HG02884 (cell line): ENCODE measurements at regions not wholly inside any gene's neighbourhood (a gene's known extent, or its start where the extent isn't known, plus 50 kb on each side); places are given as distances from the start of the nearest gene placed in this dataset.

ENCODE experiments used
- ATAC-seq: cut with Tn5 transposase; IDR thresholded peaks from one replicate; pipeline ENCODE4 v1.9.1; 2021; ENCODE audit warnings: mild to moderate bottlenecking, moderate library complexity; ENCODE audit not compliant: unreplicated experiment

GRCh38 chr10:78382047-78382446 lies 348.4 kb downstream of the RPS24 start:
- no peak for ATAC-seq

- no peak for ATAC-seq
Observed at GRCh38 chr10:78382772-78383171, 349.1 kb downstream of the RPS24 start.

DNA sequence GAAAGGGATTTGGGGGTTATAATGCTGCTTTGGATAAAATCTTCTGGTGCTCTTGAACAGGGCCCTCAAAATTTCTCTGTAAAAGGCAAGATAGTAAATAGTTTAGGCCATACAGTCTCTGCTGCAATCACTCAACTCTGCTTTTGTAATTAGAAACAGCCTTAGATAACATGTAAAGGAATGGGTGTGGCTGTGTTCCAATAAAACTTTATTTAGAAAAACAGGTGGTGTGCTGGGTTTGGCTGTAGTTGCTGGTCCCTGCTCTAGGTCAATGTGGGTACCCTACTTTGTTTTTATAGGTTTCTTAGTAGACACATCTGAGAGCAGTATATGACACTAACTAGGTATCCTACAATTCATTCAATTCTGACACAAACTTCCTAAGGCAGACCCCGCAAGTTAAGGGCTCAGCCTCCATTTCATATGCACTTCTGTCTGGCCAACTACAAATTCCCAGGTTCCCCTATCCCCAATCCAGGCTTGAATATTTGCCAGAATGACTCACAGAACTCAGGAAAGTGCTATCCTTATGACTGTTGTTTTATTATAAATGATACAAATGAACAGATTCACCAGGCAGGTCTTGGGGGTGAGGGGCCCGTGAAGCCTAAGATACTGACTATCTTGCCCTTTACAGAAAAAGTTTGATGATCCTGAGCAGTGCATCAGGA lies 349.9 kb downstream of the RPS24 start:
- no peak for ATAC-seq

GRCh38 chr10:78384049-78384431 lies 350.4 kb downstream of the RPS24 start:
- no peak for ATAC-seq

DNA sequence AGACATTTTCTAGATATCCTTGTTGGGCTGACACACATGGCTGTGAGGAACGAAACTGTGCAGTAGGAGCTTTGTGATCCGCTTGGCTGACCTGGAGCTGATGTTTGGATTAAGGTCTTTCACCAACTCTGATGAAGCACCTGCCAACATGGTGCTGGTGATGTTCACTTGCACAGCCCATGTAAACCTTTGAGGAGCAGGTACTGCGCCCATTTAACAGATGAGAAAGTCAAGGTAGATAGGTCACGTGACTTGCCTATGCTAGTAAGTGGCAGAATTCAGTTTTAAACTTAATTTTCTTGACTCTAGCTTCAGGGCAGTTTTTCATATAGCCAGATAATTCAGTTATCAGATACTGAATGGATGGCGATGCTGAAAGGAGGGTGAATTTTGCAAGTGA lies 351.9 kb downstream of the RPS24 start:
- ATAC-seq: no peak

DNA sequence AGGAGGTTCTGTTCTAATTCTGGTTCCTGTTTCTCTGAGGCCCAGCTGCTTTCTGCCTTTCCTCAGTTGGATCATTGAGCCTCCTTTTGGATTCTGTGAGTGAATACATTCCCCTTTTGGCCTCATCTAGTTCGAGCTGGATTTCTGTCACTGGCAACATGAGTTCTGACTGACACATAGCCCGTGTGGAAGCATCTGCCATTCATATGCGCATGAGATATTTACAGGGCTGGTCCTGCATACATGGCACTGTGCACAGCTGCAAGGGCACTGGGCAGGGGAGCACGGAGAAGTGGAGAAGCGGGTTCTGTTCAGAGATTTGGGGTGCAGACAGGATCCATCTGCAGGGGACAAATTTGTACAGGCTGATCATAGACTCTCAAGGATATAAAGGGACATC lies 352.8 kb downstream of the RPS24 start:
- no peak for ATAC-seq

DNA sequence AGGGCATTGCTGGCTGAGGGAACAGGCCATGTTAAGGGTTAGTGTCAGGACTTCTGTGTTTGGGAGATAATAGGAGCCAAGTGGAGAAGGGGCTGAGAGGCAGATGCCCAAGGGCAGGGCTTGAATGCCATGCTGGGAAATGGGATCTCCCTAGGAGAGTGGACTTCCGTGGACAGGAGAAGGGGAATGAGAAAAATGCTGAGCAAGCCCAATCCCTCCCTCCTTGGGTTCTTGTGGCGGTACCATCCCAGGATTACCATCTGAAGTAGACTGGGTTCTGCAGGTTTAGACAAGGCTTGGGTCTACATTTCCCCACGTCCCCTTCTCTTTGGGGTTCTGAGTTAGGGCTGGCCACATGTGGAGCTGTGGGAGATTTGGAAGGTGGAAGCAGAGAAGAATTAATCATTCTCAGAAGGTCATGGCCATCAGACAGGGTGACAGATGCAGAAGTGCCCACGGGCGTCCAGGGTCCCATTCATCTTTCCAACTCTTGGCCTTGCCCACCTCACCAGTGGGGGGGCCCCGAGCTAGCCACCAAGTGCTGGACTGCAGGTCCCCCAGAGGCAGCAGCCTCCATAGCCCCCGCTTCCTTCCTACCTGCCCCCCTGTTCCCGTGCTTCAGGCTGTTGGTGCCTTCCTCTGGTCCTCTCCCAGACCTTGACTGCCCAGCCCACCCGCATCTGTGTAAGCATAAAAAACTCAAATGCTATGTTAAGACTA lies 354.8 kb downstream of the RPS24 start:
- no peak for ATAC-seq

GRCh38 chr10:78389419-78389818 lies 355.8 kb downstream of the RPS24 start:
- no peak for ATAC-seq

GRCh38 chr10:78390051-78390450 lies 356.4 kb downstream of the RPS24 start:
- no peak for ATAC-seq

GRCh38 chr10:78390817-78391216 lies 357.2 kb downstream of the RPS24 start:
- no peak for ATAC-seq

DNA sequence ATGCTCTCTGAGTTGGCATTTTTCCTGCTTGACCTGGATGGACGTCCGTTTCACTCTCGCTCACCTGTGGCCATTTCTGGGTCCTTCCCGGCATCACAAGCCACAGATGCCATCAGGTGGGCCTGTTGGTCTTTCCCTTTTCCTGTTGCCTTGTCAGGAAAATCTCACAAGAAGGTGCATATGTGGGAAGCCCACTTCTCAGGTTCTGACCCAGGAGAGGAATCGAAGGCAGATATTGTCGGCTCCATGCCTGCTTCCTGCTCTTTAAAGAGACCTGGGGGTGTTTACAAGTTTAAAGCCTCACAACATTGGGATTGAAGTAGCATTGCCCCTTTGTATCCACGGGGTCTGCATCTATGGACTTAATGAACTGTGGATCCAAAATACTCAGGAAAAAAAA lies 357.9 kb downstream of the RPS24 start:
- ATAC-seq: no peak

GRCh38 chr10:78392197-78392596 lies 358.5 kb downstream of the RPS24 start:
- no peak for ATAC-seq

GRCh38 chr10:78393094-78393493 lies 359.4 kb downstream of the RPS24 start:
- ATAC-seq: no peak

DNA sequence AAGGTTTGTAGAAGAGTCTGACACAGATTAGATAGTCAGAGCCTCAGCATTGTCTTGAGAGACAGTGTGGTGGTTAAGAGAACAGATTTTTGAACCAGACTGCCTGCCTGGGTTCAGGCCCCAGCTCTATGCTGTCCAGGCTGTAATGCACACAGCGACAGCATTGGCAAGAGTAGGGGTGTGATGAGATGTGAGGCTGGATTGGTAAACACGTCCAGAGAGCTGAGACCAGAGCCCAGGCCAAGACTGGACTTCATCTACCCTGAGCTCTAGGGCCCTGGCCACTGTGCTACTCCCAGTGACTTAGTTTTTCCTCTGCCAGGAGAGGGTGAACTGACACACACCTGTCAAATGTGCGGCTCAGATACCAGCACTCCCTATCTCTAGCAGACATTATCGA lies 360.4 kb downstream of the RPS24 start:
- no peak for ATAC-seq

DNA sequence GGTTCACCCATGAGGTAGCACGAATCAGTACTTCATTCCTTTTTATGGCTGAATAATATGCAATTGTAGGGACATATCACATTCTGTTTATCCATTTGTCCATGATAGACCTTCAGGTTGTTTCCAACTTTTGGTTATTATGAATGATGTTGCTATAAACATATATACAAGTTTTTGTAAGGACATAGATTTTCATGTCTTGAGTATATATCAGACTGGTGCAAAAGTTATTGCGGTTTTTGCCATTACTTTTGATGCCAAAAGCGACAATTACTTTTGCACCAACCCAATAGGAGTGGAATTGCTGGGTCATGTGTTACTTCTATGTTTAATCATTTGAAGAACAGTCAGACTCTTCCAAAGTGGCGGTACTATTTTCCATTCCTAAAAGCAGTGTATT lies 361.5 kb downstream of the RPS24 start:
- ATAC-seq: no peak

- no peak for ATAC-seq
Observed at GRCh38 chr10:78396754-78397153, 363.1 kb downstream of the RPS24 start.

DNA sequence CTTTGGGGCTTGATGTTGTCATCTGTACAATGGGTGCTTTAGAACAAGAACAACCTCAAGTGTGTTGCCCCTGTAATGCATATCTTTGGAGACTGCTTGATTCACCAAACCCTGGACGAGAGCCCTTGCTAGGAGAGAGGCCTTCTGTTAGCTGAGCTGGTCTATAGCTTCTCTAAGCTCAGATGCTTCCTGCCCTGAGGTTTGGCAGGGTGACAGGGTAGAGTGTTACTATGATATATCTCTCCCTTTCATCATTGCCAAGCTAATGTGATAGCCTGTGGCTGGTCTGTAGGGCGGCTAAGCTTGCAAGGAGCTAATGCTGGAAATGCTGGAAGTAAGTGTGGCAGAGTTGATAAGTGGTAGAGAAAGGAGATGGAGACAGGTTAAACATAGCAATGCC lies 364.1 kb downstream of the RPS24 start:
- ATAC-seq: no peak

DNA sequence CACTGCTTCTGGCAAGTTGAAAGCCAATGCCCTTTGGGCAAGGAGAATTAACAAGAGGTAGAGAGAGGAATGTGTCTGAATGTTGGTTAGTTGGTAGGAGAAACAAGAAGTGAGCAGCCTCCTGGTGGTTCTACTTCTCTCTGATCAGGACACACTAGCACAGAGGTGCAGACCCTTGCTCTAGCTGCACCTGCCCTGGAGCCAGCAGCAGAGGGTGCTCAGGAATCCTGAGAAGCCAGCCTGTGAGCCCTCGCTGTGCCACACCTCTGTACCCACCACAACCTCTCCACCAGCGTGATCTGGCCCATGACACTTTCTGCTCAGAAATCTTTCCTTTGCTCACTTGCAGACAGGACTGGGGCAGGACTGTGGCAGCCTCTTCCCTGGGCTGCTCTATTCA lies 364.7 kb downstream of the RPS24 start:
- ATAC-seq: no peak

GRCh38 chr10:78401624-78402367 lies 368.1 kb downstream of the RPS24 start:
- no peak for ATAC-seq

DNA sequence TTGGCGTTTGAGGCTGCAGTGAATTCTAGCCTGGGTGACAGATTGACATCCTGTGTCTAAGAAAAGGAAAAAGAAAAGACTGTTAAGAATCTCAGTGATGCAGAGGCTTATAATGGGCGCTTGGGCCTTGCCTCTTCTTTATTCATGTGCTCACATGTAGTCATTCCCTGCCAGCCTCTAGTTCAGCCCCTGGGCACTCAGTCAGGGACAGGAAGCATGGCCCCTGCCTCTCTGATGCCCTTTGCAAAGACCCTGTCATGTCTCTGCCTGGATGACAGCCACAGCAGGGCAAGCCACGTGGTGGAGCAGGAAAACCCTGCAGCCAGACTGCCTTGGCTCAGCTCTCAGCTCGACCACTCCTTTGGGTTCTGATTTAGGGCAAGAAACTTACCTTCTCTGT lies 368.9 kb downstream of the RPS24 start:
- no peak for ATAC-seq

- ATAC-seq: no peak
Observed at GRCh38 chr10:78403781-78404180, 370.1 kb downstream of the RPS24 start.

DNA sequence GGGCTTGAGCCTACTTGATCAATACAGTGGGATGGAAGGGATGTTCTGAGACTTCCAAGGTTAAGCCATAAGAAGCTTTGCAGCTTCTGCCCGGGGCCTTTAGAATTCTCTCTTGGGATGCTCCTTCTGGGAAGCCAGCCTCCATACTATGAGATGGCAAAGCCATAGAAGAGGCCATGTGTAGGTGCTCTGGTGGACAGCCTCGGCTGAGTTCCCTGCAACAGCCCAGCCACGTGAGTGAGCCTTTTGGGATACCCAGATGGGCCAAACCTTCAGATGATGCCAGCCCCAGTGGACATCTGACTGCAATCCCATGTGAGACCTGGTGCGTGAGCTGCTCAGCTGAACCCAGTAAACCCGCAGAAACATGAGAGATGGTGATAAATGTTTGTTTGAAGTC lies 370.6 kb downstream of the RPS24 start:
- no peak for ATAC-seq
